ENCODE measurements at regions not wholly inside any gene's neighbourhood (a gene's known extent, or its start where the extent isn't known, plus 50 kb on each side); places are given as distances from the start of the nearest gene placed in this dataset.

- no peak for TF ChIP-seq ATF3 (IDR thresholded peaks at IDR 0.05; ENCODE audit: insufficient read depth, low read depth, low read length)
- no peak for TF ChIP-seq POLR2A (IDR thresholded peaks at IDR 0.05; ENCODE audit: control extremely low read depth in 1 of 2, low read depth in 2 of 2, low read length in 2 of 2)
- TF ChIP-seq CHD1 (IDR thresholded peaks at IDR 0.05; ENCODE audit: low read depth, low read length) = no peak
- no peak for TF ChIP-seq GABPA (IDR thresholded peaks at IDR 0.05; ENCODE audit: borderline replicate concordance, insufficient read depth, low read length)
- no peak for TF ChIP-seq RBBP5 (IDR thresholded peaks at IDR 0.05; ENCODE audit: borderline replicate concordance, low read depth, low read length)
- no peak for TF ChIP-seq CREB1 (IDR thresholded peaks at IDR 0.05)
- TF ChIP-seq BCL11A (IDR thresholded peaks at IDR 0.05; ENCODE audit: low read depth in 2 of 2, low read length in 2 of 2) = no peak
Observed at GRCh38 chr4:187321711-187322110, 598.1 kb upstream of the FAT1 start (continued).

Data from H1 (cell line).